OCI-LY3 (cell line): ENCODE measurements at regions not wholly inside any gene's neighbourhood (a gene's known extent, or its start where the extent isn't known, plus 50 kb on each side); places are given as distances from the start of the nearest gene placed in this dataset.
"Not testable (repeated sequence)": the region's sequence is repeated elsewhere in the genome, so short reads cannot be mapped to it uniquely, and the experiment has no call there.

Experiments used
- H2AFZ ChIP-seq: fragments of 200-600, 300-600 bp; shearing (Covaris generic); 2 replicates; pipeline ENCODE4 v1.6.0; 2014; ENCODE audit warnings: antibody characterized with exemption, low read depth, low read length
- H3K27ac ChIP-seq: fragments of 200-600, 300-600 bp; sonication (generic); 2 replicates; pipeline ENCODE4 v1.5.1; 2014; ENCODE audit warnings: mild to moderate bottlenecking, low read length, moderate library complexity, mixed read lengths
- H3K27me3 ChIP-seq: fragments of 200-600, 300-600 bp; sonication (generic); 2 replicates; pipeline ENCODE4 v1.6.1; 2014; ENCODE audit warnings: low read depth, low read length, mixed read lengths
- H3K36me3 ChIP-seq: fragments of 200-600, 300-600 bp; sonication (generic); replicated peaks from 2 replicates; pipeline ENCODE3; 2014; ENCODE audit warnings: low read depth, low read length, mixed read lengths
- H3K4me1 ChIP-seq: fragments of 300-600, 200-600 bp; sonication (generic); 2 replicates; pipeline ENCODE4 v1.6.1; 2014; ENCODE audit warnings: low read length, mixed read lengths
- H3K4me2 ChIP-seq: fragments of 200-600, 300-600 bp; sonication (generic); 2 replicates; pipeline ENCODE4 v1.6.1; 2014; ENCODE audit warnings: low read length, mixed read lengths
- H3K4me3 ChIP-seq: fragments of 300-600, 200-600 bp; sonication (generic); 2 replicates; pipeline ENCODE4 v1.5.1; 2014; ENCODE audit warnings: antibody characterized with exemption, mild to moderate bottlenecking, low read length, moderate library complexity
- H3K79me2 ChIP-seq: fragments of 300-600, 200-600 bp; shearing (Covaris generic); 2 replicates; pipeline ENCODE4 v1.6.1; 2014; ENCODE audit warnings: mild to moderate bottlenecking, low read length, mixed read lengths
- H3K9ac ChIP-seq: fragments of 300-600, 200-600 bp; shearing (Covaris generic); 2 replicates; pipeline ENCODE4 v1.6.0; 2014; ENCODE audit warnings: mild to moderate bottlenecking, low read length, moderate library complexity
- H3K9me3 ChIP-seq: fragments of 200-600, 300-600 bp; shearing (Covaris generic); 2 replicates; pipeline ENCODE4 v1.6.1; 2014; ENCODE audit warnings: low read length, mixed read lengths; ENCODE audit not compliant: insufficient read depth
- H4K20me1 ChIP-seq: fragments of 200-600, 300-600 bp; sonication (generic); 2 replicates; pipeline ENCODE4 v1.6.1; 2016; ENCODE audit warnings: low read length, mixed read lengths; ENCODE audit not compliant: insufficient read depth
- CTCF ChIP-seq: fragments of 200-600, 300-600 bp; sonication (generic); IDR thresholded peaks from 2 replicates; pipeline ENCODE4 v1.5.1; 2014; ENCODE audit warnings: antibody characterized with exemption, low read length, low read depth
- EZH2phosphoT487 ChIP-seq: fragments of 200-600 bp; shearing (Covaris generic); IDR thresholded peaks from 2 replicates; pipeline ENCODE4 v1.6.1; 2018; ENCODE audit warnings: antibody characterized with exemption, mixed run types, low read depth

- H3K4me1 ChIP-seq, H3K36me3 ChIP-seq, H3K4me3 ChIP-seq, H3K9me3 ChIP-seq, H3K27ac ChIP-seq, H3K9ac ChIP-seq, H3K79me2 ChIP-seq, H2AFZ ChIP-seq, H3K27me3 ChIP-seq, H4K20me1 ChIP-seq, H3K4me2 ChIP-seq: not testable (repeated sequence)
Observed at GRCh38 chrX:113988315-113988935, 595.5 kb upstream of the HTR2C start.

GRCh38 chrX:113986427-113986826 is 597.5 kb upstream of the HTR2C start:
- Histone ChIP-seq H3K27me3 (no peaks in the 10 kb centered on the region), H3K4me2 (no peak overlapping the region)

DNA sequence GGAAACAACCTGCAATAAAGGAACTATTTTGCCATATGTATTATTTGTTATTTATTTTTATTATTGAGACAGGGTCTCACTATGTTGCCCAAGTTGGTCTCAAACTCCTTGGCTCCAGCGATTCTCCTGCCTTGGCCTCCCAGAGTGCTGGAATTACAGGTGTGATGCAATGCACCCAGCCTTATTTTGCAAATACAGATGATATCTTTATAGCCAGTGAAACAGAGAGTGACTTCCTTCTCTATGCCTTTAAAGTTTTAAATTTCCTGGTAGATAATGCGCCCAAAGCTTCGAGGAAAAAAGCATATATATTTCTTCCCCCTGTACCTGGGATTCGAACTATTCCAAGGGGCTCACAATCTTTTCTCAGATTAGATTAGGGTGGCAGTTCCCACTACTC is 601.1 kb upstream of the HTR2C start:
- H3K4me3 ChIP-seq: no peak overlapping the region
- H3K4me2 ChIP-seq: no peak overlapping the region
- no peaks in the 10 kb centered on the region for H3K27me3 ChIP-seq
- H2AFZ ChIP-seq: no peak overlapping the region
- H3K36me3 ChIP-seq: no peaks in the 10 kb centered on the region
- no peaks in the 10 kb centered on the region for H3K79me2 ChIP-seq
- no peaks in the 10 kb centered on the region for H3K9me3 ChIP-seq
- no peaks in the 10 kb centered on the region for H4K20me1 ChIP-seq
- no peak overlapping the region for H3K9ac ChIP-seq
- TF ChIP-seq CTCF: no peak
- no peak for TF ChIP-seq EZH2phosphoT487
- H3K27ac ChIP-seq: no peak overlapping the region
- H3K4me1 ChIP-seq: peaks cover 8% of the 10 kb centered on the region

More at GRCh38 chrX:113986427-113986826, 597.5 kb upstream of the HTR2C start:
- Histone ChIP-seq H3K4me1 (no peaks in the 10 kb centered on the region), H4K20me1 (no peaks in the 10 kb centered on the region), H3K9ac (no peak overlapping the region), H3K9me3 (no peaks in the 10 kb centered on the region), H3K27ac (no peak overlapping the region), H3K79me2 (no peaks in the 10 kb centered on the region), H3K36me3 (no peaks in the 10 kb centered on the region), H2AFZ (no peak overlapping the region), H3K4me3 (no peak overlapping the region)
- TF ChIP-seq CTCF (no peak), EZH2phosphoT487 (no peak)

DNA sequence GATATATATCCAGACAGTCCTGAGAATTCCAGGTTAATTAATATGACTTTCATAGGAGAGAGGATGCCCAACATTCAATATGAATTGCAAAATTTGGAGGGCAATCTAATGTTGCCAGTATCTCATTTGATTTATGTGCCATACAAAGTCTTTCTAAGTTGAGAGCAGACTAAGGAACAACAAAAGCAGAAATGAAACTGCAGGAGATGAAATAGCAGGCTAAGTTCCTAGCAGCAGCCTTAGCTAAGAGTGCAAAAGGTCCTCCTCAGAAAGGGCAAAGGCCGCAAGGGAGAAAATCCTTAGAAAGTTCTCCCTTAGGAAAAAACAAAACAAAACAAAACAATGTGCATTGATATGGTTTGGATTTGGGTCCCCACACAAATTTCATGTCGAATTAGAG is 602.9 kb upstream of the HTR2C start:
- Histone ChIP-seq H3K9me3 (no peaks in the 10 kb centered on the region), H3K79me2 (no peaks in the 10 kb centered on the region), H3K4me1 (peaks cover 8% of the 10 kb centered on the region), H3K27me3 (no peaks in the 10 kb centered on the region), H3K4me2 (no peak overlapping the region), H3K9ac (no peak overlapping the region), H3K4me3 (no peak overlapping the region), H3K27ac (no peak overlapping the region), H3K36me3 (no peaks in the 10 kb centered on the region), H4K20me1 (no peaks in the 10 kb centered on the region), H2AFZ (no peak overlapping the region)
- TF ChIP-seq CTCF: no peak
- TF ChIP-seq EZH2phosphoT487: no peak
